HG02798 (cell line): ENCODE measurements at regions not wholly inside any gene's neighbourhood (a gene's known extent, or its start where the extent isn't known, plus 50 kb on each side); places are given as distances from the start of the nearest gene placed in this dataset.
"Not testable (repeated sequence)": the region's sequence is repeated elsewhere in the genome, so short reads cannot be mapped to it uniquely, and the experiment has no call there.

ENCODE experiments used
- ATAC-seq: cut with Tn5 transposase; IDR thresholded peaks from one replicate; pipeline ENCODE4 v1.9.1; 2021; ENCODE audit warnings: mild to moderate bottlenecking; ENCODE audit not compliant: unreplicated experiment, poor library complexity

GRCh38 chrX:128807367-128807766 lies 715.9 kb downstream of the SMARCA1 start:
- no peak for ATAC-seq

GRCh38 chrX:128805236-128805635 lies 718.1 kb downstream of the SMARCA1 start:
- no peak for ATAC-seq

GRCh38 chrX:128804828-128805227 lies 718.5 kb downstream of the SMARCA1 start:
- ATAC-seq: no peak

GRCh38 chrX:128800138-128800537 lies 723.2 kb downstream of the SMARCA1 start:
- no peak for ATAC-seq

GRCh38 chrX:128783139-128783538 lies 730.9 kb upstream of the ACTRT1 start:
- ATAC-seq: not testable (repeated sequence)

- ATAC-seq: peak; percentile 58
Observed at GRCh38 chrX:128781506-128781905, 729.3 kb upstream of the ACTRT1 start.

GRCh38 chrX:128780934-128781333 lies 728.7 kb upstream of the ACTRT1 start:
- no peak for ATAC-seq

GRCh38 chrX:128769495-128769894 lies 717.3 kb upstream of the ACTRT1 start:
- no peak for ATAC-seq

GRCh38 chrX:128759745-128760144 lies 707.5 kb upstream of the ACTRT1 start:
- no peak for ATAC-seq

GRCh38 chrX:128759177-128759576 lies 707.0 kb upstream of the ACTRT1 start:
- no peak for ATAC-seq

GRCh38 chrX:128754130-128754529 lies 701.9 kb upstream of the ACTRT1 start:
- ATAC-seq: no peak

GRCh38 chrX:128739539-128739938 lies 687.3 kb upstream of the ACTRT1 start:
- no peak for ATAC-seq

GRCh38 chrX:128728943-128729342 lies 676.7 kb upstream of the ACTRT1 start:
- ATAC-seq: no peak

- ATAC-seq: no peak
Observed at GRCh38 chrX:128717635-128718578, 665.7 kb upstream of the ACTRT1 start.

GRCh38 chrX:128714425-128714824 lies 662.2 kb upstream of the ACTRT1 start:
- ATAC-seq: no peak

- ATAC-seq: no peak
Observed at GRCh38 chrX:128699716-128700285, 647.6 kb upstream of the ACTRT1 start.

- no peak for ATAC-seq
Observed at GRCh38 chrX:128698573-128699181, 646.5 kb upstream of the ACTRT1 start.

- ATAC-seq: no peak
Observed at GRCh38 chrX:128691872-128692271, 639.7 kb upstream of the ACTRT1 start.

GRCh38 chrX:128685387-128685786 lies 633.2 kb upstream of the ACTRT1 start:
- no peak for ATAC-seq

- ATAC-seq: no peak
Observed at GRCh38 chrX:128676651-128677050, 624.4 kb upstream of the ACTRT1 start.
